ENCODE measurements at regions not wholly inside any gene's neighbourhood (a gene's known extent, or its start where the extent isn't known, plus 50 kb on each side); places are given as distances from the start of the nearest gene placed in this dataset.

GRCh38 chr7:124681946-124682345 is 83.6 kb downstream of the GPR37 start:
- in situ Hi-C loops (cut with HindIII; ENCODE audit: low sequenced_read_pairs), result no loop called here
- H3K4me3 ChIP-seq (ENCODE audit: low read depth, low read length), result no peak overlapping the region
- DNase-seq (ENCODE audit: low read depth, low spot score), result no peak
- TF ChIP-seq, protein P1, sequence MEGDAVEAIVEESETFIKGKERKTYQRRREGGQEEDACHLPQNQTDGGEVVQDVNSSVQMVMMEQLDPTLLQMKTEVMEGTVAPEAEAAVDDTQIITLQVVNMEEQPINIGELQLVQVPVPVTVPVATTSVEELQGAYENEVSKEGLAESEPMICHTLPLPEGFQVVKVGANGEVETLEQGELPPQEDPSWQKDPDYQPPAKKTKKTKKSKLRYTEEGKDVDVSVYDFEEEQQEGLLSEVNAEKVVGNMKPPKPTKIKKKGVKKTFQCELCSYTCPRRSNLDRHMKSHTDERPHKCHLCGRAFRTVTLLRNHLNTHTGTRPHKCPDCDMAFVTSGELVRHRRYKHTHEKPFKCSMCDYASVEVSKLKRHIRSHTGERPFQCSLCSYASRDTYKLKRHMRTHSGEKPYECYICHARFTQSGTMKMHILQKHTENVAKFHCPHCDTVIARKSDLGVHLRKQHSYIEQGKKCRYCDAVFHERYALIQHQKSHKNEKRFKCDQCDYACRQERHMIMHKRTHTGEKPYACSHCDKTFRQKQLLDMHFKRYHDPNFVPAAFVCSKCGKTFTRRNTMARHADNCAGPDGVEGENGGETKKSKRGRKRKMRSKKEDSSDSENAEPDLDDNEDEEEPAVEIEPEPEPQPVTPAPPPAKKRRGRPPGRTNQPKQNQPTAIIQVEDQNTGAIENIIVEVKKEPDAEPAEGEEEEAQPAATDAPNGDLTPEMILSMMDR (IDR thresholded peaks at IDR 0.05; ENCODE audit: low read depth, low read length), result no peak

- in situ Hi-C loops (cut with HindIII; ENCODE audit: low sequenced_read_pairs), result no loop called here
- TF ChIP-seq, protein P1 (IDR thresholded peaks at IDR 0.05; ENCODE audit: low read depth, low read length), result no peak
- no peak for DNase-seq (ENCODE audit: low read depth, low spot score)
- H3K4me3 ChIP-seq (ENCODE audit: low read depth, low read length), result no peak overlapping the region
Measured at GRCh38 chr7:124680304-124680703, 85.3 kb downstream of the GPR37 start.

- TF ChIP-seq, protein P1 (IDR thresholded peaks at IDR 0.05; ENCODE audit: low read depth, low read length), result no peak
- no peak overlapping the region for H3K4me3 ChIP-seq (ENCODE audit: low read depth, low read length)
- in situ Hi-C loops (cut with HindIII; ENCODE audit: low sequenced_read_pairs), result no loop called here
- DNase-seq (ENCODE audit: low read depth, low spot score), result no peak
Measured at GRCh38 chr7:124679586-124680225, 85.9 kb downstream of the GPR37 start.

DNA sequence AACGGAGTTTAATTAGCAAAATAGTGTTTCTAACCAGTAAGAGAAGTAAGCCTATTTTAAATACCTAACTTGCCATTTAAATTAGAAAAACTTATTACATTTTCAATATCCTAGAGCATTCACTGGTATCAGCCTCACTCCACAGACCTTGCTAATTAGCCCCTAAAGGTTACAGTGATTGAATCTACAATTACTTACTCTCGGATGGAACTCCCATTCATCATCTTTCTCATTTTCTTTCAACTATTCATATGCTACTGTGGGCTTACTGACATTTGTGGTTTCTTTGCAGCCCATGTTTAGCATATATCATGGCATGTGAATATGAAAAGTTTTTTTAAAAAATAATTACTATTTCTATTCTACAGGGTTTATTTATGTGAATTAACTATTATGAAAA is 86.4 kb downstream of the GPR37 start:
- no peak overlapping the region for H3K4me3 ChIP-seq (ENCODE audit: low read depth, low read length)
- no peak for DNase-seq (ENCODE audit: low read depth, low spot score)
- in situ Hi-C loops (cut with HindIII; ENCODE audit: low sequenced_read_pairs), result no loop called here
- TF ChIP-seq, protein P1 (IDR thresholded peaks at IDR 0.05; ENCODE audit: low read depth, low read length), result no peak

DNA sequence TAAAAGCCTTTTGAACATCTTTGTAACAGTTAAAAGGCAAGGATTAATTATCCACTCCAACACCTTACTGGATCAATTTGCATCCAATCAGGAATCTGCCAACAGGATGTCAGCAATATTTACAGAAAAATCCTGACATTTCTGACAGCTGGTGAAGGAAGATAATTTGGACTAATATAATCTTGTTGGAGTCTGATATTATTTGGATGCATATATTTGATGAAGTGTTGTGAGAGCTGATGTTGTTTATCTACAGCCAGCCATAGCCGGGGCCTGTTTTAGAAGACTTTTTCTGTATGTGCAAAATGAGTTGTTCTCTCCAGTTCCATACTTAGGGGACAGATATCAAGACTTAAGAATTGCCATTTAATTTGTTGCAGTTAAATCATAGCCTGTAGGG is 91.1 kb downstream of the GPR37 start:
- no peak for DNase-seq (ENCODE audit: low read depth, low spot score)
- no peak overlapping the region for H3K4me3 ChIP-seq (ENCODE audit: low read depth, low read length)
- in situ Hi-C loops (cut with HindIII; ENCODE audit: low sequenced_read_pairs), result no loop called here
- TF ChIP-seq, protein P1 (IDR thresholded peaks at IDR 0.05; ENCODE audit: low read depth, low read length), result no peak

DNA sequence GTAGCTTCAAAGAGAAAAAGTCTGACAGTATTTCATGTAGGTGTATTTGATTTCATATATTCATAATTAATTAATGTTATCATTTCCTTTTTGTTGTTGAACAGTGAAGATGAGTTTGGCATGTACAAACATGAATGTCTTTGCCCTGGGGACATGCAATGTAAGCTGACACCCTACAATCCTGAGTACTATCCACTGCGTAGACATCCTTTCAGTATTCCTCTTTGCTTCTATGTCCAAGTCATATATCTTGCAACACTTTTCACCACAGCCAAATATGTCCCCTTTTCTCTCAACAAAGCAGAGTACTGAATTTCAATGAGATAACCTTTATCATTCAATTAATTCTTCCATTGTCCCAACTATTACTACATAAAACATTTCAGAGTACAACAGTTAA is 93.6 kb downstream of the GPR37 start:
- in situ Hi-C loops (cut with HindIII; ENCODE audit: low sequenced_read_pairs), result no loop called here
- TF ChIP-seq, protein P1 (IDR thresholded peaks at IDR 0.05; ENCODE audit: low read depth, low read length), result no peak
- H3K4me3 ChIP-seq (ENCODE audit: low read depth, low read length), result no peak overlapping the region
- no peak for DNase-seq (ENCODE audit: low read depth, low spot score)
